ENCODE measurements at regions not wholly inside any gene's neighbourhood (a gene's known extent, or its start where the extent isn't known, plus 50 kb on each side); places are given as distances from the start of the nearest gene placed in this dataset.

DNA sequence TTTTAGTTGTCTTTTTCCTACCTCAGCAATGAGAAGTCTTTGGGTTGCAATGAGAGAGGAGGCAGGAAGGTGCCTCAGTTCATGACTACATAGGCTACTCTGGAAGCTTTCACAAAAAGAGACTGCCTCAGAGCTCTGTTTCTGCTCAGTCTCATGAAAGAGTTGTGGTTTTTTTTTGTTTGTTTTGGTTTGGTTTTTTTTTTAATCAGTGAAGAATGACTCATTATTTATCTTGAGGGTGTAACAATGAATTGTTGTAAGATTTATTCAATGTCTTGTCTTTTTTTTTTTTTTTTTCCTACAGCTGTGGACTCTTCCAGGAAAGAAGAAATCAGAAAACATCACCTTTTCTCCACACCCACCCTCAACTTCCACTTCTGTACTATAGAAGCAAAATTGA is 67.5 kb upstream of the CXCL13 start:
- DNase-seq (ENCODE audit: low read depth), result peak; percentile 49
- no peak overlapping the region for H3K4me3 ChIP-seq (ENCODE audit: low read depth, low read length)
- TF ChIP-seq CTCF (IDR thresholded peaks at IDR 0.05; ENCODE audit: insufficient read depth, low read depth, low read length), result no peak

GRCh38 chr4:77538574-77539157 is 67.0 kb upstream of the CXCL13 start:
- TF ChIP-seq CTCF (IDR thresholded peaks at IDR 0.05; ENCODE audit: insufficient read depth, low read depth, low read length), result no peak
- H3K4me3 ChIP-seq (ENCODE audit: low read depth, low read length), result no peak overlapping the region
- peak; percentile 13 for DNase-seq (ENCODE audit: low read depth)

Measured in fibroblast of villous mesenchyme (primary cell).